ENCODE measurements at regions not wholly inside any gene's neighbourhood (a gene's known extent, or its start where the extent isn't known, plus 50 kb on each side); places are given as distances from the start of the nearest gene placed in this dataset.
"Not testable (repeated sequence)": the region's sequence is repeated elsewhere in the genome, so short reads cannot be mapped to it uniquely, and the experiment has no call there.

DNA sequence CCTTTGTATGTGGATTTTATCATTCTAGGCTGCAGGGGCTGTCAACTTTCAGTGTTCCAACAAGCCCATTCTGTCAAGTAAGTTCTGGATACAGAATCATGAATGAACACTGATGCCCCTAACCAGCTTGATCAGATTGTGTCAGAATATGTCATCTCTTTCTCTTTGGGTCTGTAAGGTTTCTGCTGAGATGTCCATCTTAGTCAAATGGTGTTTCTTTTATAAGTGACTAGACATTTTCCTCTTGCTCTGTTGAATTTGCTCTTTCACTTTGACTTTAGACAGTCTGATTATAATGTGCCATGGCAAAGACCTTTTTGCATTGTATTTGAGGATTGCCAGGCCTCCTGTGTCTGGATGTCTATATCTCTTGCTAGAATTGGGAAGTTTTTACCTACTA, 660.9 kb upstream of the CBLB start:
- Mint-ChIP-seq H3K27ac (peak overlapping the region; percentile 6), H3K36me3 (no peaks in the 10 kb centered on the region), H3K4me1 (peaks cover 43% of the 10 kb centered on the region), H3K4me3 (no peak overlapping the region), H3K9me3 (peaks cover 11% of the 10 kb centered on the region)
- ATAC-seq (peak; percentile 89), DNase-seq (ENCODE audit: low spot score in 2 of 2) (no peak)

DNA sequence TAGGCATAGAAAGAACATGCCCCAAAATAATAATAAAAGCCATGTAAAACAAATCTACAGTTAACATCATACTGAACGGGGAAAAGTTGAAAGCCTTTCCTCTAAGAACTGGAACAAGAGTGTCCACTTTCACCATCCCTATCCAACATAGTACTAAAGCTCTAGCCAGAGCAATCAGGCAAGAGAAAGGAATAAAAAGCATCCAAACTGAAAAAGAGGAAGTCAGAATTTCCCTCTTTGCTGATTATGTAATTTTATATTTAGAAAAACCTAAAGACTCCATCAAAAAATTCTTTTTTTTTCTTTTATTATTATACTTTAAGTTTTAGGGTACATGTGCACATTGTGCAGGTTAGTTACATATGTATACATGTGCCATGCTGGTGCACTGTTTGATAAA, 661.6 kb upstream of the CBLB start:
- DNase-seq (ENCODE audit: low spot score in 2 of 2) (no peak), ATAC-seq (no peak)
- H3K9me3 Mint-ChIP-seq, result peaks cover 14% of the 10 kb centered on the region
- no peak overlapping the region for H3K27ac Mint-ChIP-seq
- no peak overlapping the region for H3K4me3 Mint-ChIP-seq
- H3K36me3 Mint-ChIP-seq, result no peaks in the 10 kb centered on the region
- peaks cover 49% of the 10 kb centered on the region for H3K4me1 Mint-ChIP-seq

DNA sequence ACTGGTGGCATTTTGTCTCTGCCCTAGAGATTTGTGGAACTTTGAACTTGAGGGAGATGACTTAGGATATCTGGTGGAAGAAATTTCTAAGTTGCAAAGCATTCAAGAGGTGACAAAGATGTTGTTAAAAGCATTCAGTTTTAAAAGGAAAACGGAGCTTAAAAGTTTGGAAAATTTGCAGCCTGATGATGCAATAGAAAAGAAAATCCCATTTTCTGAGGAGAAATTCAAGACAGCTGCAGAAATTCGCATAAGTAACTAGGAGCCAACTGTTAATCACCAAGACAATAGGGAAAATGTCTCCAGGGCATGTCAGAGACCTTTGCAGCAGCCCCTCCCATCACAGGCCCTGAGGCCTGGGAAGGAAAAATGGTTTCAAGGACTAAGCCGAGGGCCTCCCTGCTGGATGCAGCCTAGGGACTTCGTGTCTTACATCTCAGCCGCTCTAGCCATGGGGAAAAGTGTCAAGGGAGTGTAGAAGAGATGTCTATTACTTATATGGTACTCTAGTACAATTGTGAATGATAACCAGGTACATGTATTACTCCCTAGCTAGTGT, 663.0 kb upstream of the CBLB start:
- H3K36me3 Mint-ChIP-seq, result not testable (repeated sequence)
- H3K4me1 Mint-ChIP-seq, result peaks cover 46% of the 10 kb centered on the region

DNA sequence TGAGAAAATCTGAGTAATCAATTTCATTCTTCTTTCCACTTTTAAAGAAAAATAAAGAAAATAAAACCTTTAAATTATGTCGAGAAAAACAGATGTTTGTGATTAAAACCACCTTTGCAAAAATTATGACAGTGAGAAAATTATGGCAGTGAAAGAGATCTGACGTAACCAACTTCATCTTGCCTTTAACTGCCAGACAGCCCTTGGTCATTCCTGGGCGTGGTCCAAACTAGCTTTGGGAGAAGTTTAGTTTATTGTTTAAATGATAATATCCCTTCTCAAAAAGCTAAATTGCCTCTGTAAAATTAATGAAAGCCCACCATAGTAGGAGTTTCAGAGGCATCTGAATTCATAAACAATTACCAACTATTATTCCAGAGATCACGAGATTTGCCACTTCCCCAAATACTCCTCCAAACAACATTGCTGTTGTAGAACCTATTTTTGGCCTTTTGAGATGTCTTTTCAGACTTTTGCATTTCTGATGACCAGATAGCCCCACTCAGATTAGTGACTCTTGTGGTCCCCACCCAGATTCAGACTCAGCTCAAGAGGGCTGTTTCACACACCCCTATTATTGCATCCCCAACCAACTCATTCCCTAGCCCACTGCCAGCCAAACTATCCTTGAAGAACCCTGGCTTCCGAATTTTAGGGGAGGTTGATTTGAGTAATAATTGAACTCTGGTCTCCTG, 664.4 kb upstream of the CBLB start:
- no peaks in the 10 kb centered on the region for H3K36me3 Mint-ChIP-seq
- peaks cover 32% of the 10 kb centered on the region for H3K4me1 Mint-ChIP-seq
- H3K27ac Mint-ChIP-seq, result peak overlapping the region; percentile 88
- DNase-seq (ENCODE audit: low spot score in 2 of 2) (no peak), ATAC-seq (no peak)
- peak overlapping the region; percentile 40 for H3K4me3 Mint-ChIP-seq
- peaks cover 21% of the 10 kb centered on the region for H3K9me3 Mint-ChIP-seq

More for the DNA sequence above, 663.0 kb upstream of the CBLB start:
- DNase-seq (ENCODE audit: low spot score in 2 of 2); H3K4me3 Mint-ChIP-seq; ATAC-seq; H3K27ac Mint-ChIP-seq: not testable (repeated sequence)
- peaks cover 16% of the 10 kb centered on the region for H3K9me3 Mint-ChIP-seq

DNA sequence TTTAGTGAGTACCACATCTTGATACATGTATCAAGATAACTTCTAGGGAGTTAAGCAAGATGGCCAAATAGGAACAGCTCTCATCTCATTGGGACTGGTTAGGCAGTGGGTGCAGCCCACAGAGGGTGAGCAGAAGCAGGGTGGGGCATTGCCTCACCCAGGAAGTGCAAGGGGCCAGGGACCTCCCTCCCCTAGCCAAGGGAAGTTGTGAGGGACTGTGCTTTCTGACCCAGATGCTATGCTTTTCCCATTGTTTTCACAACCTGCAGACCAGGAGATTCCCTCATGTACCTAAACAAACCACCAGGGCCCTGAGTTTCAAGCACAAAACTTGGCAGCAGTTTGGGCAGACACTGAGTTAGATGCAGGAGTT, 665.0 kb upstream of the CBLB start:
- peaks cover 26% of the 10 kb centered on the region for H3K4me1 Mint-ChIP-seq
- H3K36me3 Mint-ChIP-seq, result no peaks in the 10 kb centered on the region
- peak overlapping the region; percentile 88 for H3K27ac Mint-ChIP-seq
- H3K9me3 Mint-ChIP-seq, result peaks cover 24% of the 10 kb centered on the region
- DNase-seq (ENCODE audit: low spot score in 2 of 2), result no peak
- peak overlapping the region; percentile 40 for H3K4me3 Mint-ChIP-seq
- peak; percentile 29 for ATAC-seq

DNA sequence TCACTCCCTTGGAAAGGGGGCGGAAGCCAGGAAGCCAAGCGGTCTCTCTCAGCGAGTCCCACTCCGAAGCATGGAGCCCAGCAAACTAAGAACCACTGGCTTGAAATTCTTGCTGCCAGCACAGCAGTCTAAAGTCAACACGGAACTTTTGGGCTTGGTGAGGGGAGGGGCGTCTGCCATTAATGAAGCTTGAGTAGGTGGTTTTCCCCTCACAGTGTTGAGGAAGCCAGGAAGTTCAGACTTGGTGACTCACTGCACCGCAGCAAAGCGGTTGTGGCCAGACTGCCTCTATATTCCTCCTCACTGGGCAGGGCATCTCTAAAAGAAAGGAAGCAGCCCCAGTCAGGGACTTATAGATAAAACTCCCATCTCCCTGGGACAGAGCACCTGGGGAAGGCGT, 665.4 kb upstream of the CBLB start:
- H3K9me3 Mint-ChIP-seq, result peaks cover 24% of the 10 kb centered on the region
- no peaks in the 10 kb centered on the region for H3K36me3 Mint-ChIP-seq
- H3K4me3 Mint-ChIP-seq, result peak overlapping the region; percentile 40
- peaks cover 24% of the 10 kb centered on the region for H3K4me1 Mint-ChIP-seq
- DNase-seq (ENCODE audit: low spot score in 2 of 2) (peak; percentile 33 to 76), ATAC-seq (peak; percentile 96)
- peak overlapping the region; percentile 88 for H3K27ac Mint-ChIP-seq

DNA sequence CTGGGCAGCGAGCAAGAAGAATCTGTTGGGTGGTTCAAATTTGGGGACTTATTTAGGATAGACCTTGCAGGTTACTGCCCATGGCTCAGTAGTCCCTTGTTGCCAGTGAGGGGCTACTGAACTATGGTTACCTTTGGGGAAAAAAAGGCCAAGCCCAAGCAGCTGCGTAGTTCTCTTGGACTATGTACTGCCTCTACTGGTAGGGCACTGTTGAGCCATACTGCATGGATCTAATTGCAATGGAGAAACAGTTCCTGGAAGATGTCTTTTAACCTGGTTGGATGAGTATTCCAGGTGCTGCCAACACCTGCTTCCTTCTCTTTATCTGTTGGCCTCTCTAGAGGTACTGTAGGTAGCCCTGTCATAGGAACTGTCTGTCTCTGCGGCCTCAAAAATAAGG, 671.9 kb upstream of the CBLB start:
- Mint-ChIP-seq H3K9me3 (peaks cover 16% of the 10 kb centered on the region), H3K4me1 (peaks cover 5% of the 10 kb centered on the region), H3K36me3 (no peaks in the 10 kb centered on the region), H3K27ac (no peak overlapping the region), H3K4me3 (no peak overlapping the region)
- ATAC-seq (no peak), DNase-seq (ENCODE audit: low spot score in 2 of 2) (no peak)

DNA sequence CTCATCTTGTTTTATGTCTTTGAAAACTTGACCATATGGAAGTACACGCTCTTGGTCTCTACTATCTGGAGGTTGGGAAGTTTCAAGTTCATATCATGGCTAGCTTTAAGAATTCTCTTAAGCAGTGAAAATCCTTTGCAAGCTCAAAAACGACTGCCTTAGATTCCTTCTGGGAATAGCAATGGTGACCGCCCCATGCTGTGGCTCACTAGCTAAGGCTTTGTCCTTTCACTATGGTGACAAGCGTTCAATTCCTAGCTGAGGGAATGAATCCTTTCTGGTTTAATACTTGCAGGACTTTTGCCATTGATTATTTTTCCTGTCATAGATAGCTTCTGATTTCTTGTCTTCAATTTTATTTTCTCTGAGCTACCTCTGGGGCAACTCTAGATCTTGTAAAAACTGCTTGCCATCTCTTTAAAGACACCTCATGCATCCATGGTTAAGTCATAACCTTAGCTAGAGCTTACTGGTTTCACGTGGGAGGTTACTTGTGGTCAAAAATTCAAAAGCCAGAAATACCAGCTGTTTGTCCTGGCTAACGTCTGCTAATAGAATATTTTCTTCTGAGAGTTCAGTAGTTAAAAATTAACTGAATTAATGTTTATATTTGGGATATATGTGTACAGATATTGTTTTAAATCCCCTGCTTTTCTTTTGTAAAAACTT, 673.4 kb upstream of the CBLB start:
- ATAC-seq, result peak; percentile 61
- H3K9me3 Mint-ChIP-seq, result peaks cover 14% of the 10 kb centered on the region
- no peaks in the 10 kb centered on the region for H3K36me3 Mint-ChIP-seq

DNA sequence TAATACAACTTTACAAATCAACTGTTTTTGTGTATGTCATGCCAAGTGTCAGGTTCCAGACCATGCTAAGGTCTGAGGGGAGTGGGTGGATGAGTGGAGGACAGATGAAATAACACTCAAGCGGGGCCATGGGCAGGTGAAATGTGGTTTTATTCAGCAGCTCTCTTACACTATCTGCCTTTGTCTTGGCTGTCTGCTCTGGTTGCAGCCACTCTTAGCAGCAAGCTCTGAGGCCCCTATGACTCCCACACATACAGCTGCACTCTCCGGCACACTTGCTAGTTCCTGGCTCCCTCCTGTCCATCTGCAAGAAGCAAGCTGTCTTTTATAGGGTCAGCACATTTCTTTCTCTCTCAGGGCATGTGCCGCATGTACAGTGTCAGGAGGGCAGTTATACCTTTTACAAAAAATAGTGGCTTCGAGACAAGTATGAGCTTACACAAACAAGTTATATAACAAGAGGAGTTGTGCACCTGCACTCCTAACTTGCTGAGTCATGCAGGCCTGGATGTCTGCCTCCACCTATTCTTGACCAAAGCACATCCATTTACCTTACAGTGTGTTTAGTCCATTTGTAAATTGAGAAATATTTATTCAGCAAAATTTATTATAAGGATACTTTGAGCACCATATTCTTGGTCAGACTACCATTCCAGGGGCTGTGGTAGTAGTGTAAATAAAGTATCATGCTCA, 683.7 kb upstream of the CBLB start:
- Mint-ChIP-seq H3K4me3 (no peak overlapping the region), H3K4me1 (peaks cover 6% of the 10 kb centered on the region), H3K36me3 (no peaks in the 10 kb centered on the region), H3K9me3 (no peaks in the 10 kb centered on the region), H3K27ac (no peak overlapping the region)
- ATAC-seq (no peak), DNase-seq (ENCODE audit: low spot score in 2 of 2) (no peak)

More for the DNA sequence above, 673.4 kb upstream of the CBLB start:
- H3K27ac Mint-ChIP-seq, result no peak overlapping the region
- H3K4me3 Mint-ChIP-seq, result no peak overlapping the region
- no peak for DNase-seq (ENCODE audit: low spot score in 2 of 2)
- peaks cover 5% of the 10 kb centered on the region for H3K4me1 Mint-ChIP-seq

DNA sequence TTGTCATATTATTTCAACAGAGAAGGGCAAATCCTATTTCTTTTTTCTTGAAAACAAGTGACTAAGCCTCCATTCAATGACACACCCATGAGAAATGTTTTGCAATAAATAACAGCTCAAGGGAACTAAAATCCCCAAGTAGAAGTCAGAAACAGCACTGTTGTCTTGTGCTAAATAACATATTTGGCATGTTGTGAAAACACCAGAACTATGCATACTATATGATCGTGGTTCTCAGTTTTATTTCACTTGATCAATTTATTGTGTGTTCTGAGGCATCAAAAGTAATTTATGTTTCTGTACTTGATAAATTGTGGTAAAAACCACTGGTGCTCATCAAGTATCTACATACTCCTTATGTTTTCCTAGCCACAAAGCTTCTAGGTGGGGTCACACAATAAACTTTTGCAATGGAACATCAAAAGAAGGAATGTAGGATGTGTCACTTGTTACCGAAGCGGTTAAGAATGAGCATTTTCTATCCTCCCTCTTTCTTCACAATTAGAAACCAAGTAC, 691.7 kb upstream of the CBLB start:
- H3K9me3 Mint-ChIP-seq, result no peaks in the 10 kb centered on the region
- peaks cover 6% of the 10 kb centered on the region for H3K4me1 Mint-ChIP-seq
- DNase-seq (ENCODE audit: low spot score in 2 of 2) (no peak), ATAC-seq (peak; percentile 40)
- no peaks in the 10 kb centered on the region for H3K36me3 Mint-ChIP-seq
- no peak overlapping the region for H3K4me3 Mint-ChIP-seq
- no peak overlapping the region for H3K27ac Mint-ChIP-seq

DNA sequence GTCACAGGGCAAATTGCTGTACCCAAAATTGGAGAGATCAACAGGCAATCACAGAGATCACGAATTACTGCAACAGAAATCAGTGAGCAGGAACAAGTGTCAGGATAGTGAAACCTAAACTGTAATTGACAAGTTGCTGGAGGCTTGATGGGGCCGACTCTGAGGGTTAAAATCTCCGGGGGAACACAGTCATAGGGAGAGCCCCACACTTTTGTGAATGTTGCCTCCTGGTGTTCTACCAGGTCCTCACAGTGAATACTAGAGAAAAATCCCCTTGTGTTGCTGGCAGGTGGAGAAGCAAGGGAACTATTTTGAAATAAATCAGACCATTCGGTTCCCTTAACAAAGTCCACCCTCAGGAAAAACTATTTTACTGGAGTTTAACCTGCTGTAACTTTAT, 697.5 kb upstream of the CBLB start:
- H3K27ac Mint-ChIP-seq, result peak overlapping the region; percentile 12
- peak; percentile 93 for ATAC-seq
- no peaks in the 10 kb centered on the region for H3K9me3 Mint-ChIP-seq
- peaks cover 6% of the 10 kb centered on the region for H3K4me1 Mint-ChIP-seq
- H3K4me3 Mint-ChIP-seq, result peak overlapping the region; percentile 10
- DNase-seq (ENCODE audit: low spot score in 2 of 2), result peak in 1 of 2 donors; percentile 55
- H3K36me3 Mint-ChIP-seq, result no peaks in the 10 kb centered on the region

DNA sequence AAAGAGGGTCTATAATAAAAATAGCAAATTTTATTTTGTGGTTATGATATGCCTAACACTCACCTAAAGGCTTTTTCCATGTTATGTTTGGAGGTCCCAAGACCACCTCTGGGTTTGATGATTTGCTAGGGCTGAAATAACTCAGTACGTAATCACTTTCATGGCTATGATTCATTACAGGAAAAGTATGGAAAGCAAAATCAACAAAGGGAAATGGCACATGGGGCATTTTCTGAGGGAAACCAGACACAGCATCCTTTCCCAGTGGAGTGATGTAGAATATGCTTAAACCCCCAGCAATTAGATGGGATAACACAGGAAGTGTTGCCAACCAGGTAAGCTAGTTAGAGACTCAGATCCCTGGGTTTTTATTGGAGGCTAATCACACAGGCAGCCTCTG, 701.6 kb upstream of the CBLB start:
- no peak for DNase-seq (ENCODE audit: low spot score in 2 of 2)
- no peak for ATAC-seq
- H3K27ac Mint-ChIP-seq, result no peak overlapping the region
- peaks cover 6% of the 10 kb centered on the region for H3K4me1 Mint-ChIP-seq
- H3K36me3 Mint-ChIP-seq, result no peaks in the 10 kb centered on the region
- H3K9me3 Mint-ChIP-seq, result no peaks in the 10 kb centered on the region
- no peak overlapping the region for H3K4me3 Mint-ChIP-seq

DNA sequence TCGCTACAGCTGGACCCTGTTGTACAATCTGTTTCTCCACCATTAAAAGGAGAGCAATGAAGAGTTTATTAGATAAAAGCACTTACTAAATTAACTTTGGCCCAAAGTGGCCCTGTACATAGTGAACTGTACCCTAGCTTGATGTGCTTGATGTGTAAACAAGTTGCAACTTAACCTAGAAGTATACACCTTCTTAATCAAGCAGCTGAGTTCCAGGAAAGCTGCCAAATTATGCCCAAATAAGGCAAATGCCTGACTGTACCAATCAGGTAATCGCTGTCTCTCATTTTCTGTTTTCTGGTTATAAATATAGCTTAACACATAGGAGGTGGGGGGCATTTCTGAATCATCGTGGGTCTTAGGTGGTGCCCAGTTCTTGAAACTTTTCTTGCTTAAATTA, 704.8 kb upstream of the CBLB start:
- Mint-ChIP-seq H3K9me3 (no peaks in the 10 kb centered on the region), H3K4me3 (no peak overlapping the region), H3K27ac (no peak overlapping the region), H3K36me3 (no peaks in the 10 kb centered on the region), H3K4me1 (no peaks in the 10 kb centered on the region)
- ATAC-seq (no peak), DNase-seq (ENCODE audit: low spot score in 2 of 2) (no peak)

DNA sequence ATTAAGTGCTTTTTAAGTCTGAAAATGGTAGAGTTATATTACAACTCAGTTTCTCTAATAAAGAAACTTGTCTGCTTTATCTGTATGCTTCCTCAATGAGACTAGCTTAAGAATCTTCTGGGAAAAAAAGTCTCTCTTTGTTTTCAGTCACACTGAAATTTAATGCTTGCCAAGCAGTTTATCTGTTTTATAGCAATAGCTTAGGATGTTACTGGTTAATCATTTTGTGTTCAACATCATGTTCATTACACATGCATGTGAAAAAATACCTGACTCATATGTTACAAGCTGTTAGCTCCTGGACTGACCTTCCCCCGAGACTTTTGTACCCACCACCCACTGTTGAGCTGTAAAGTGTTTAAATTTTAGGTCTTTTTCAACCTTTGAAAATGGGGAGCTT, 706.2 kb upstream of the CBLB start:
- no peak for DNase-seq (ENCODE audit: low spot score in 2 of 2)
- H3K4me3 Mint-ChIP-seq, result no peak overlapping the region
- no peak overlapping the region for H3K27ac Mint-ChIP-seq
- ATAC-seq, result no peak
- no peaks in the 10 kb centered on the region for H3K4me1 Mint-ChIP-seq
- H3K36me3 Mint-ChIP-seq, result no peaks in the 10 kb centered on the region
- no peaks in the 10 kb centered on the region for H3K9me3 Mint-ChIP-seq

DNA sequence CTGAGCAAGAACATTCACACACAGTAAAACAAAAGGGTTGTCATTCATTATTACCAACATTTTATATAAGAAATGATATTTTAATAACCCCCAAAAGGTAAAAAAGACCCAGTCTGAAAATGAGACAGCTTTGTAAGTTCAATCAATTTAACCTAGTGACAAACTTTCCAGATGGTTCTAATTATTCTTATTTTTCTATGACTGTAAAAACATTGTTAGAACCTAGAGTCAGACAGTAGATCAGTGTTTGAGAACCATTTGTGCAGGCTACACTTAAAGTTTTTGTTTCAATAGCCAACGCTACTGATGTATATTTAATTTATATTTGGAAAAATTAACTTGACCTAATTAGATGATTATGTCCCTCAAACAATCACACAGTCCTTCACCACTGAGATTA, 708.4 kb upstream of the CBLB start:
- Mint-ChIP-seq H3K36me3 (no peaks in the 10 kb centered on the region), H3K4me3 (no peak overlapping the region), H3K4me1 (no peaks in the 10 kb centered on the region), H3K27ac (no peak overlapping the region), H3K9me3 (no peaks in the 10 kb centered on the region)
- no peak for DNase-seq (ENCODE audit: low spot score in 2 of 2)
- no peak for ATAC-seq

Data from stimulated activated effector memory CD8-positive, alpha-beta T cell treated with anti-CD3 and anti-CD28 coated beads, Interleukin-12 subunit alpha, Interleukin-12 subunit beta, amount 100 ng/mL, for 72 hours (primary cell).